Neural cell (in vitro differentiated cells): ENCODE measurements at regions not wholly inside any gene's neighbourhood (a gene's known extent, or its start where the extent isn't known, plus 50 kb on each side); places are given as distances from the start of the nearest gene placed in this dataset.

Experiments
- H2AFZ ChIP-seq: fragments of 200-600, 300-800 bp; sonication (generic), shearing (Covaris generic); 2 replicates; pipeline ENCODE4 v1.6.0; 2014; ENCODE audit warnings: low read depth, mild to moderate bottlenecking, antibody characterized with exemption, low read length, moderate library complexity
- H3F3A ChIP-seq: fragments of 200-600 bp; shearing (Covaris generic); 2 replicates; pipeline ENCODE4 v1.6.1; 2016; ENCODE audit warnings: mild to moderate bottlenecking, moderate library complexity, mixed read lengths, antibody characterized with exemption, low read length; ENCODE audit not compliant: insufficient read depth, poor library complexity, severe bottlenecking
- H3K27ac ChIP-seq: fragments of 200-600, 300-800 bp; sonication (generic), shearing (Covaris generic); 2 replicates; pipeline ENCODE4 v1.5.1; 2014; ENCODE audit warnings: mild to moderate bottlenecking, low read length, moderate library complexity
- H3K27me3 ChIP-seq: fragments of 300-800, 200-600 bp; sonication (generic), shearing (Covaris generic); 2 replicates; pipeline ENCODE4 v1.6.0; 2014; ENCODE audit warnings: mild to moderate bottlenecking, low read depth, low read length, moderate library complexity; ENCODE audit not compliant: insufficient read depth
- H3K36me3 ChIP-seq: fragments of 300-800, 200-600 bp; sonication (generic), shearing (Covaris generic); 2 replicates; pipeline ENCODE4 v1.5.1; 2014; ENCODE audit warnings: mild to moderate bottlenecking, antibody characterized with exemption, low read length, moderate library complexity; ENCODE audit not compliant: insufficient read depth
- H3K4me2 ChIP-seq: fragments of 300-800, 200-600 bp; sonication (generic), shearing (Covaris generic); 2 replicates; pipeline ENCODE4 v1.6.0; 2014; ENCODE audit warnings: mild to moderate bottlenecking, low read length
- H3K4me3 ChIP-seq: fragments of 300-800, 200-600 bp; sonication (generic), shearing (Covaris generic); 2 replicates; pipeline ENCODE4 v1.5.1; 2014; ENCODE audit warnings: mild to moderate bottlenecking, low read length, moderate library complexity
- H3K79me2 ChIP-seq: fragments of 200-600 bp; shearing (Covaris generic); replicated peaks from 2 replicates; pipeline ENCODE4 v1.6.0; 2014; ENCODE audit warnings: mild to moderate bottlenecking, low read length, moderate library complexity; ENCODE audit not compliant: insufficient read depth
- H3K9ac ChIP-seq: fragments of 300-800, 200-600 bp; sonication (generic), shearing (Covaris generic); 2 replicates; pipeline ENCODE4 v1.6.1; 2016; ENCODE audit warnings: mild to moderate bottlenecking, low read length, mixed read lengths
- H3K9me2 ChIP-seq: fragments of 200-600 bp; shearing (Covaris generic); 2 replicates; pipeline ENCODE4 v1.6.1; 2016; ENCODE audit warnings: mild to moderate bottlenecking, low read length, mixed read lengths; ENCODE audit not compliant: insufficient read depth
- H3K9me3 ChIP-seq: fragments of 200-600, 300-800 bp; sonication (generic), shearing (Covaris generic); 2 replicates; pipeline ENCODE4 v1.6.1; 2016; ENCODE audit warnings: mild to moderate bottlenecking, mixed run types, low read length, moderate library complexity, mixed read lengths
- H4K20me1 ChIP-seq: fragments of 200-600 bp; shearing (Covaris generic); 2 replicates; pipeline ENCODE4 v1.6.1; 2016; ENCODE audit warnings: mild to moderate bottlenecking, mixed run types; ENCODE audit not compliant: insufficient read depth
- EP300 ChIP-seq: fragments of 450-650 bp; conservative IDR thresholded peaks from 2 replicates; pipeline ENCODE4 v1.6.1; 2014; ENCODE audit warnings: antibody characterized with exemption, mild to moderate bottlenecking, moderate library complexity; ENCODE audit not compliant: poor library complexity, severe bottlenecking
- EZH2 ChIP-seq: fragments of 200-600, 300-800 bp; shearing (Covaris generic), sonication (generic); IDR thresholded peaks from 2 replicates; pipeline ENCODE4 v1.6.1; 2014; ENCODE audit warnings: antibody characterized with exemption, low read length, borderline replicate concordance, mild to moderate bottlenecking; ENCODE audit not compliant: insufficient read depth, poor library complexity, severe bottlenecking
- MXI1 ChIP-seq: fragments of 450-650 bp; conservative IDR thresholded peaks from 2 replicates; pipeline ENCODE4 v1.6.1; 2014; ENCODE audit warnings: antibody characterized with exemption, mild to moderate bottlenecking; ENCODE audit not compliant: poor library complexity, severe bottlenecking
- POLR2AphosphoS5 ChIP-seq: IDR thresholded peaks from 2 replicates; pipeline ENCODE4 v1.6.1; 2012
- RAD21 ChIP-seq: fragments of 450-650 bp; conservative IDR thresholded peaks from 2 replicates; pipeline ENCODE4 v1.6.1; 2014; ENCODE audit warnings: antibody characterized with exemption, mild to moderate bottlenecking, moderate library complexity
- REST ChIP-seq: IDR thresholded peaks from 2 replicates; pipeline ENCODE4 v1.6.1; 2012; ENCODE audit warnings: borderline replicate concordance
- SMC3 ChIP-seq: fragments of 450-650 bp; conservative IDR thresholded peaks from 2 replicates; pipeline ENCODE4 v1.6.1; 2014; ENCODE audit warnings: antibody characterized with exemption, mild to moderate bottlenecking, moderate library complexity; ENCODE audit not compliant: poor library complexity
- TAF1 ChIP-seq: IDR thresholded peaks from 2 replicates; pipeline ENCODE4 v1.6.1; 2012; ENCODE audit warnings: low read depth
- TF ChIP-seq, protein P1 (sequence below): fragments of 450-650 bp; IDR thresholded peaks from 2 replicates; pipeline ENCODE4 v1.5.1; 2014; ENCODE audit warnings: antibody characterized with exemption, mild to moderate bottlenecking, moderate library complexity; ENCODE audit not compliant: poor library complexity, severe bottlenecking

DNA sequence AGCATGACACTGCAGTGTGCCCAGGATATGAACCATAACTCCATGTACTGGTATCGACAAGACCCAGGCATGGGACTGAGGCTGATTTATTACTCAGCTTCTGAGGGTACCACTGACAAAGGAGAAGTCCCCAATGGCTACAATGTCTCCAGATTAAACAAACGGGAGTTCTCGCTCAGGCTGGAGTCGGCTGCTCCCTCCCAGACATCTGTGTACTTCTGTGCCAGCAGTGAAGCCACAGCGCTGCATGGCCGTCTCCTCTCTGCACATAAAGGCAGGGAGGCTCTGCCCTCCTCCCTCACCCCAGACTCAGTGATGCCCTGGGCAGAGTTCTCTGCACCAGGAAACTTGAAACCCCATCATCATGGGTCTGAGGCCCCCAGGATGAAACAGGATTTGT is 70.7 kb upstream of the PRSS58 start:
- Histone ChIP-seq H2AFZ (no peak overlapping the region), H4K20me1 (no peaks in the 10 kb centered on the region), H3K9ac (no peak overlapping the region), H3K27ac (no peak overlapping the region), H3K9me3 (no peaks in the 10 kb centered on the region), H3K79me2 (no peaks in the 10 kb centered on the region), H3K4me3 (no peak overlapping the region), H3K27me3 (no peaks in the 10 kb centered on the region), H3F3A (no peaks in the 10 kb centered on the region), H3K36me3 (no peaks in the 10 kb centered on the region), H3K4me2 (no peak overlapping the region), H3K9me2 (no peaks in the 10 kb centered on the region)
- TF ChIP-seq TAF1 = no peak
- TF ChIP-seq EZH2 = no peak
- TF ChIP-seq EP300 = no peak
- TF ChIP-seq, protein P1, sequence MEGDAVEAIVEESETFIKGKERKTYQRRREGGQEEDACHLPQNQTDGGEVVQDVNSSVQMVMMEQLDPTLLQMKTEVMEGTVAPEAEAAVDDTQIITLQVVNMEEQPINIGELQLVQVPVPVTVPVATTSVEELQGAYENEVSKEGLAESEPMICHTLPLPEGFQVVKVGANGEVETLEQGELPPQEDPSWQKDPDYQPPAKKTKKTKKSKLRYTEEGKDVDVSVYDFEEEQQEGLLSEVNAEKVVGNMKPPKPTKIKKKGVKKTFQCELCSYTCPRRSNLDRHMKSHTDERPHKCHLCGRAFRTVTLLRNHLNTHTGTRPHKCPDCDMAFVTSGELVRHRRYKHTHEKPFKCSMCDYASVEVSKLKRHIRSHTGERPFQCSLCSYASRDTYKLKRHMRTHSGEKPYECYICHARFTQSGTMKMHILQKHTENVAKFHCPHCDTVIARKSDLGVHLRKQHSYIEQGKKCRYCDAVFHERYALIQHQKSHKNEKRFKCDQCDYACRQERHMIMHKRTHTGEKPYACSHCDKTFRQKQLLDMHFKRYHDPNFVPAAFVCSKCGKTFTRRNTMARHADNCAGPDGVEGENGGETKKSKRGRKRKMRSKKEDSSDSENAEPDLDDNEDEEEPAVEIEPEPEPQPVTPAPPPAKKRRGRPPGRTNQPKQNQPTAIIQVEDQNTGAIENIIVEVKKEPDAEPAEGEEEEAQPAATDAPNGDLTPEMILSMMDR = no peak
- no peak for TF ChIP-seq REST
- no peak for TF ChIP-seq RAD21
- TF ChIP-seq POLR2AphosphoS5 = no peak
- TF ChIP-seq MXI1 = no peak
- TF ChIP-seq SMC3 = no peak

- Histone ChIP-seq H3K9ac (no peak overlapping the region), H3K79me2 (no peaks in the 10 kb centered on the region), H3F3A (no peaks in the 10 kb centered on the region), H3K27me3 (no peaks in the 10 kb centered on the region), H3K36me3 (no peaks in the 10 kb centered on the region), H3K27ac (no peak overlapping the region), H3K9me3 (no peaks in the 10 kb centered on the region), H3K4me3 (no peak overlapping the region), H4K20me1 (no peaks in the 10 kb centered on the region), H2AFZ (no peak overlapping the region), H3K9me2 (no peaks in the 10 kb centered on the region), H3K4me2 (no peak overlapping the region)
- no peak for TF ChIP-seq SMC3
- no peak for TF ChIP-seq EZH2
- no peak for TF ChIP-seq POLR2AphosphoS5
- no peak for TF ChIP-seq MXI1
- TF ChIP-seq RAD21 = no peak
- no peak for TF ChIP-seq TAF1
- TF ChIP-seq, protein P1 = no peak
- TF ChIP-seq REST = no peak
These were observed 70.0 kb upstream of the PRSS58 start for GRCh38 chr7:142327628-142328405.
